ENCODE measurements at regions not wholly inside any gene's neighbourhood (a gene's known extent, or its start where the extent isn't known, plus 50 kb on each side); places are given as distances from the start of the nearest gene placed in this dataset.

DNA sequence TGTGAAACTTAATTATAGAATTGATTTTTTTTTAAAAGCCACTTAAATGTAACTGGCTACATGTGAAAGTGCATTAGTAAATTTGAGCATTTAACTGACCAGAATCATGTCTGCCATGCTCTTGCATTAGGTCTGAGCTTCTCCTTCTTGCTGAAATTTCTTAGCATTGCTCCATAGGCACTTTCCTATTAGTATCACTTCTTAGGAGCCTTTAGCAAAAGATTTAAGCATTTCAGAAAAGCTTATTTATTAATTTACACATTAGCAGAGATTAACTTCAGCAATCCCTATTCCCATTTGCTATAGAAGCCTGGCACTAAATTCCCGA, 211.0 kb downstream of the SNX18 start:
- Histone ChIP-seq H3K4me3 (replicated peaks in 1 of 4; ENCODE audit: control extremely low read depth in 1 of 4, insufficient read depth in 1 of 4, low read depth in 3 of 4, low read length in 4 of 4) (no peak overlapping the region), H3K4me1 (ENCODE audit: control insufficient read depth, extremely low read depth, insufficient read depth, low read length) (no peaks in the 10 kb centered on the region), H3K79me2 (ENCODE audit: control insufficient read depth, insufficient read depth, low read length) (no peaks in the 10 kb centered on the region), H3K4me2 (ENCODE audit: extremely low read depth, insufficient read depth, low read length) (no peak overlapping the region), H4K20me1 (ENCODE audit: control insufficient read depth, extremely low read depth, insufficient read depth, low read length) (no peaks in the 10 kb centered on the region), H3K9ac (ENCODE audit: insufficient read depth, low read length) (no peak overlapping the region), H3K27me3 (ENCODE audit: control insufficient read depth, insufficient read depth, low read length) (no peaks in the 10 kb centered on the region), H3K9me3 (ENCODE audit: control insufficient read depth, insufficient read depth, low read depth, low read length) (no peaks in the 10 kb centered on the region), H3K27ac (ENCODE audit: insufficient read depth, low read length) (no peak overlapping the region), H3K36me3 (ENCODE audit: control insufficient read depth, insufficient read depth, low read length) (no peaks in the 10 kb centered on the region), H2AFZ (ENCODE audit: low read length) (no peak overlapping the region)
- TF ChIP-seq, protein P1, sequence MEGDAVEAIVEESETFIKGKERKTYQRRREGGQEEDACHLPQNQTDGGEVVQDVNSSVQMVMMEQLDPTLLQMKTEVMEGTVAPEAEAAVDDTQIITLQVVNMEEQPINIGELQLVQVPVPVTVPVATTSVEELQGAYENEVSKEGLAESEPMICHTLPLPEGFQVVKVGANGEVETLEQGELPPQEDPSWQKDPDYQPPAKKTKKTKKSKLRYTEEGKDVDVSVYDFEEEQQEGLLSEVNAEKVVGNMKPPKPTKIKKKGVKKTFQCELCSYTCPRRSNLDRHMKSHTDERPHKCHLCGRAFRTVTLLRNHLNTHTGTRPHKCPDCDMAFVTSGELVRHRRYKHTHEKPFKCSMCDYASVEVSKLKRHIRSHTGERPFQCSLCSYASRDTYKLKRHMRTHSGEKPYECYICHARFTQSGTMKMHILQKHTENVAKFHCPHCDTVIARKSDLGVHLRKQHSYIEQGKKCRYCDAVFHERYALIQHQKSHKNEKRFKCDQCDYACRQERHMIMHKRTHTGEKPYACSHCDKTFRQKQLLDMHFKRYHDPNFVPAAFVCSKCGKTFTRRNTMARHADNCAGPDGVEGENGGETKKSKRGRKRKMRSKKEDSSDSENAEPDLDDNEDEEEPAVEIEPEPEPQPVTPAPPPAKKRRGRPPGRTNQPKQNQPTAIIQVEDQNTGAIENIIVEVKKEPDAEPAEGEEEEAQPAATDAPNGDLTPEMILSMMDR (conservative IDR thresholded peaks at IDR 0.05 in 1 of 2, IDR thresholded peaks at IDR 0.05 in 1 of 2; ENCODE audit: low read depth in 1 of 2, low read length in 2 of 2) = no peak
- no peak for TF ChIP-seq EZH2 (IDR thresholded peaks at IDR 0.05; ENCODE audit: low read length, missing control alignments)
- DNase-seq (ENCODE audit: low read depth in 2 of 2) = no peak

DNA sequence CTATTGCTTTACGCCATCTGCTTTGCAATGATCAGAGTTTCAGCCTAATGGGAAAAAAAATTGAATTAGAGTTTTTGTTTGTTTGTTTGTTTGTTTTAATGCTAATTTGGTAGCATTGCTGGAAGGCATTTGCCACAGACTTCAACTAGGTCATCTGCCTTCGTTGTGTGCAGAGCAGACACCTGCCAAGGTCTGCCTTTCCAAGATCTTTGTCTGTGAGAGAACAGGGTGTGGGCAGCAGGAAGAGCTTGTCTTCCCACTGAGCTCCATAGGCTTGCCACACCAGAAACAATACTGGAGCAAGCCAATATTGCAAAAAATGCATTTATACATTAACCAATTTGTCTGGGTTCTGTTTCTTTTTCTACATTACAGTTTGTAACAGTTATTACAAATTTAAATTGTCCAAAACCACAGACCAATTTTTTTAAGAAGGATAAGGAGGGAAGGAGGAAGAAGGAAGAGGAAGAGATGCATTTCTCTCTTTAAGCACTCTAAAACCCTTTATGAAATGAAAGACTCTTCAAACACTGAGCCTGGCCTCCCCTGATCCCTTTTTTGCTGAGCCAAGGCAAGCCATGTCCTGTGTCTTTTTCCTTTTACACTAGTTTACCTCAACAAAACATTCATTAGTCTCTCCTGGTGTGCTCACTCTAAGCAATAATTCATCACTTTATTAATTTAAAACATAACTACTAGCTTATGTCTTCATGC, 210.5 kb downstream of the SNX18 start:
- H3K4me3 ChIP-seq (replicated peaks in 1 of 4; ENCODE audit: control extremely low read depth in 1 of 4, insufficient read depth in 1 of 4, low read depth in 3 of 4, low read length in 4 of 4) = no peak overlapping the region
- TF ChIP-seq, protein P1 (conservative IDR thresholded peaks at IDR 0.05 in 1 of 2, IDR thresholded peaks at IDR 0.05 in 1 of 2; ENCODE audit: low read depth in 1 of 2, low read length in 2 of 2) = no peak
- TF ChIP-seq EZH2 (IDR thresholded peaks at IDR 0.05; ENCODE audit: low read length, missing control alignments) = no peak

DNA sequence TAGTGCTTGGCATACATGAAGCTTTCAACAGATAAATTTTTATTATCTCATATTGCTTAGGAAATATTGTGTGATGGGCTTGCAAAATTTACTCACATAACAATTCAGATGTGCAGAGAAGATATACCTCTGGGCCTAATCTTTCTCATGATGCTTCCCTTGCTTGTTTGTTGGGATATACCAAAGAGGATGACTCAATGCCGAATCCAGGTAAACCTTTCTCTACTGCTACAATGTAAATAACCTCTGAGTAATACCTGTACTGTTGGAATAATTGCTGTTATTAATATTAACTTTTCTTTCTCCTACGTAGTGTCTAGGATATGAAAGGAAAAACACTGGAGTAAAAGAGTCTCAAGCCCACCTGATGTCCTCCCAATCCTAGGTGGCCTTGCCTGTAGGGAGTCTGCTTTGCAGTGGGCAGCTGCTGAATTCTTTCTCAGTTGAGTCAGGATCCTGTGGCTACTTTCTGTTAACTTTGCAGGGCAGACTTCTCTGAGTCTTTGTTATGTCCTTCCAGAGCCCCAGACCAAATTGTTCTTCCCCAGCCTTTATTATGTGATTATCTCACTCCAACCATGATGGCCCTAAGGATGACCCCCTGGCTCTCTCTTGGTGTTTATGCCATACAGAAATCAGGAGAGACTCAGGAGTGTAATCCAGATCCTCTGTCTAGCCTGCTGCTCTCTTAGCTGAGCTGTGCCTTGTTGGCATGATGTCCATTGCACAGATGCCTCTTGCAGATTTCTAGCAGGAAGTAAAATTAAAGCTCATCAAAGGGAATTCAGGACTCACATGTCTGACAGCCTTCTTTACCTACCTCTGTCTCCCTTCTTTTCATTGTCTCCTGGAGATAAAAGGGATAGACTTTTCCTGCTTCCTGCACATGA, 208.1 kb downstream of the SNX18 start:
- Histone ChIP-seq H4K20me1 (ENCODE audit: control insufficient read depth, extremely low read depth, insufficient read depth, low read length) (no peaks in the 10 kb centered on the region), H3K4me3 (replicated peaks in 1 of 4; ENCODE audit: control extremely low read depth in 1 of 4, insufficient read depth in 1 of 4, low read depth in 3 of 4, low read length in 4 of 4) (no peak overlapping the region), H3K4me1 (ENCODE audit: control insufficient read depth, extremely low read depth, insufficient read depth, low read length) (peaks cover under 1% of the 10 kb centered on the region), H3K9me3 (ENCODE audit: control insufficient read depth, insufficient read depth, low read depth, low read length) (no peaks in the 10 kb centered on the region), H3K36me3 (ENCODE audit: control insufficient read depth, insufficient read depth, low read length) (no peaks in the 10 kb centered on the region), H3K9ac (ENCODE audit: insufficient read depth, low read length) (no peak overlapping the region), H3K79me2 (ENCODE audit: control insufficient read depth, insufficient read depth, low read length) (no peaks in the 10 kb centered on the region), H3K27ac (ENCODE audit: insufficient read depth, low read length) (no peak overlapping the region), H3K4me2 (ENCODE audit: extremely low read depth, insufficient read depth, low read length) (no peak overlapping the region), H3K27me3 (ENCODE audit: control insufficient read depth, insufficient read depth, low read length) (no peaks in the 10 kb centered on the region), H2AFZ (ENCODE audit: low read length) (no peak overlapping the region)
- DNase-seq (ENCODE audit: low read depth in 2 of 2) = peak in 1 of 2 donors; percentile 76
- TF ChIP-seq, protein P1 (conservative IDR thresholded peaks at IDR 0.05 in 1 of 2, IDR thresholded peaks at IDR 0.05 in 1 of 2; ENCODE audit: low read depth in 1 of 2, low read length in 2 of 2) = no peak
- TF ChIP-seq EZH2 (IDR thresholded peaks at IDR 0.05; ENCODE audit: low read length, missing control alignments) = no peak

More for the DNA sequence above, 210.5 kb downstream of the SNX18 start:
- Histone ChIP-seq H3K36me3 (ENCODE audit: control insufficient read depth, insufficient read depth, low read length) (no peaks in the 10 kb centered on the region), H3K9me3 (ENCODE audit: control insufficient read depth, insufficient read depth, low read depth, low read length) (no peaks in the 10 kb centered on the region), H2AFZ (ENCODE audit: low read length) (no peak overlapping the region), H3K4me1 (ENCODE audit: control insufficient read depth, extremely low read depth, insufficient read depth, low read length) (no peaks in the 10 kb centered on the region), H4K20me1 (ENCODE audit: control insufficient read depth, extremely low read depth, insufficient read depth, low read length) (no peaks in the 10 kb centered on the region), H3K4me2 (ENCODE audit: extremely low read depth, insufficient read depth, low read length) (no peak overlapping the region), H3K27ac (ENCODE audit: insufficient read depth, low read length) (no peak overlapping the region), H3K79me2 (ENCODE audit: control insufficient read depth, insufficient read depth, low read length) (no peaks in the 10 kb centered on the region), H3K27me3 (ENCODE audit: control insufficient read depth, insufficient read depth, low read length) (no peaks in the 10 kb centered on the region), H3K9ac (ENCODE audit: insufficient read depth, low read length) (no peak overlapping the region)
- no peak for DNase-seq (ENCODE audit: low read depth in 2 of 2)
